ENCODE measurements at regions not wholly inside any gene's neighbourhood (a gene's known extent, or its start where the extent isn't known, plus 50 kb on each side); places are given as distances from the start of the nearest gene placed in this dataset.
A peak's percentile ranks its signal among the peaks of the same experiment; 100 is the strongest.

DNA sequence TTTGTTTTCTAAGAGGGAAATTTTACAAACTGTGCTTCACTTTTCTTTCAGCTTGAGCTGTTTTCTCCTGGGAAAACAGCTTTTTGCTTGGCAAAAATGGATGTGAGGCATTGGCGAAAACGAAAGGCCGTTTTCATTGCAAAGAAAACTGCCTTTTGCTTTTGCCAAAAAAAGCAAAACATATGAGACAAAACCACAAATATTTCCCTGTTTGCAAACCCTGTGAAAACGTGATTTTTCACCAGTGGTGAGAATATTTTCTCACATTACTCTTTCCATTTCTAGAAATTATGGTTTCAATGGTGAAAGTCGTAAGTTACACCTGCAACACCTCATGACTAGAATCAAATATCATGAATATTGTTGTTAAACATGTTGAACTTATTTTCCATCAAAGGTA is 74.0 kb upstream of the ZBTB18 start:
- ATAC-seq = no peak
- no peak for TF ChIP-seq BACH2 (CRISPR knock-in tag; IDR thresholded peaks at IDR 0.05; ENCODE audit: borderline replicate concordance)

- peak; percentile 62 for ATAC-seq
- TF ChIP-seq TOX (CRISPR knock-in tag; IDR thresholded peaks at IDR 0.05; ENCODE audit: borderline replicate concordance) = no peak
- TF ChIP-seq ZNF8 (CRISPR knock-in tag; IDR thresholded peaks at IDR 0.05) = 0 out of 2 replicates have a peak, but pooled peaks have one; percentile 28
- 0 out of 2 replicates have a peak, but pooled peaks have one; percentile 31 for TF ChIP-seq ZNF70 (CRISPR knock-in tag; IDR thresholded peaks at IDR 0.05)
- 0 out of 2 replicates have a peak, but pooled peaks have one; percentile 29 for TF ChIP-seq ZC3H10 (CRISPR knock-in tag; IDR thresholded peaks at IDR 0.05)
- TF ChIP-seq OSR1 (CRISPR knock-in tag; IDR thresholded peaks at IDR 0.05) = peak; percentile 77; the same call in 1 of the 2 replicates
Observed at GRCh38 chr1:243974451-243975292, 76.4 kb upstream of the ZBTB18 start.

DNA sequence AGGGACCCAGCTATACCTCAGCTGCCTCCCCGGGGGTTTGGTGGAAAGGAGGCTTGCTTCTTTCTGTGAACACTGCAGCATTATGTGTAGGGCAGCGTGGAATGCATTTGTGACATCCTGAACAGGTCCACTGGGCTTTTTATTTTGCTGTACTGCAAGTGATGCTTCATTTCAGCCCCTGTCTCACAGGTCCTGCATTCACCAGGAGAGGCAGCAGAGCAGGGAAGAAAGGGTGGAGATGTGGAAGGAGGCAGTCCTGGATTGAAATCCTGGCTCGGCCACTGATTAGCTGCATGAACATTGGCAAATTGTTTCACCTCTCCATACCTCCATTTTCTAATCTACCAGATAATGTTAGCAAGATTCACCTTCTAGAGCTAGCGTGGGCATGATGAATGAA is 77.9 kb upstream of the ZBTB18 start:
- no peak for TF ChIP-seq ZNF565 (CRISPR knock-in tag; conservative IDR thresholded peaks at IDR 0.05; ENCODE audit: low read depth)
- no peak for TF ChIP-seq OSR1 (CRISPR knock-in tag; IDR thresholded peaks at IDR 0.05)
- no peak for TF ChIP-seq ZFP30 (CRISPR knock-in tag; IDR thresholded peaks at IDR 0.05)
- no peak for TF ChIP-seq ZC3H10 (CRISPR knock-in tag; IDR thresholded peaks at IDR 0.05)
- TF ChIP-seq TSHZ2 (CRISPR knock-in tag; IDR thresholded peaks at IDR 0.05) = no peak
- TF ChIP-seq ZNF70 (CRISPR knock-in tag; IDR thresholded peaks at IDR 0.05) = no peak
- no peak for TF ChIP-seq ESRRG (CRISPR knock-in tag; IDR thresholded peaks at IDR 0.05)
- no peak for TF ChIP-seq ARNTL (CRISPR knock-in tag; IDR thresholded peaks at IDR 0.05; ENCODE audit: borderline replicate concordance, low read depth)
- no peak for TF ChIP-seq ZNF8 (CRISPR knock-in tag; IDR thresholded peaks at IDR 0.05)
- peak; percentile 26; the same call in 1 of the 3 replicates for ATAC-seq

DNA sequence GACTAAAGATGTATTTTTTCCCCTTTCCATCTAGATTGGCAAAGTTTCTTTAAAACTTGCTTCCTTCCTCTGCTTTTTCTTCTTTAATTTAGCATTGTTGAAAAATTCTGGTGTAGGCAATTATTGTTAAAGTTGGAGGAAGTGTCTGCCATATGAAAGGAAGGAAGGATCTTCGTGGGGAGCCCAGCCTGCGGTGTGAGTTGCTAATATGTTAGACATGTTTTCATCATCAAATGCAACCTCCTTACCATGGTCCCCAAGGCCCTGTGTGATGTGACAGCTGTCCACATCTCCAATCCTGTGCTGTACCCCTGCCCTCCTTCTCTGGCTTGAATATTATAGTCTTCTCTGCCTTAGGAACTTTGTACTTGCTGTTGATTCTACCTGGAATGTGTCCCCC is 81.0 kb upstream of the ZBTB18 start:
- TF ChIP-seq ISL1 (CRISPR knock-in tag; IDR thresholded peaks at IDR 0.05) = no peak
- no peak for TF ChIP-seq ZFP3 (CRISPR knock-in tag; IDR thresholded peaks at IDR 0.05)
- TF ChIP-seq CSDC2 (CRISPR knock-in tag; IDR thresholded peaks at IDR 0.05) = no peak
- TF ChIP-seq OSR1 (CRISPR knock-in tag; IDR thresholded peaks at IDR 0.05) = no peak
- no peak for TF ChIP-seq ZC3H10 (CRISPR knock-in tag; IDR thresholded peaks at IDR 0.05)
- no peak for TF ChIP-seq TCF4 (CRISPR knock-in tag; IDR thresholded peaks at IDR 0.05; ENCODE audit: borderline replicate concordance)
- TF ChIP-seq ZNF565 (CRISPR knock-in tag; conservative IDR thresholded peaks at IDR 0.05; ENCODE audit: low read depth) = no peak
- no peak for TF ChIP-seq TSHZ2 (CRISPR knock-in tag; IDR thresholded peaks at IDR 0.05)
- TF ChIP-seq ARNTL (CRISPR knock-in tag; IDR thresholded peaks at IDR 0.05; ENCODE audit: borderline replicate concordance, low read depth) = no peak
- no peak for TF ChIP-seq ESRRG (CRISPR knock-in tag; IDR thresholded peaks at IDR 0.05)
- no peak for TF ChIP-seq ZNF70 (CRISPR knock-in tag; IDR thresholded peaks at IDR 0.05)
- no peak for TF ChIP-seq RARB (CRISPR knock-in tag; IDR thresholded peaks at IDR 0.05)
- no peak for TF ChIP-seq CSRNP3 (CRISPR knock-in tag; IDR thresholded peaks at IDR 0.05)
- no peak for TF ChIP-seq POU6F1 (CRISPR knock-in tag; IDR thresholded peaks at IDR 0.05; ENCODE audit: borderline replicate concordance, low read depth)
- TF ChIP-seq, protein P1, sequence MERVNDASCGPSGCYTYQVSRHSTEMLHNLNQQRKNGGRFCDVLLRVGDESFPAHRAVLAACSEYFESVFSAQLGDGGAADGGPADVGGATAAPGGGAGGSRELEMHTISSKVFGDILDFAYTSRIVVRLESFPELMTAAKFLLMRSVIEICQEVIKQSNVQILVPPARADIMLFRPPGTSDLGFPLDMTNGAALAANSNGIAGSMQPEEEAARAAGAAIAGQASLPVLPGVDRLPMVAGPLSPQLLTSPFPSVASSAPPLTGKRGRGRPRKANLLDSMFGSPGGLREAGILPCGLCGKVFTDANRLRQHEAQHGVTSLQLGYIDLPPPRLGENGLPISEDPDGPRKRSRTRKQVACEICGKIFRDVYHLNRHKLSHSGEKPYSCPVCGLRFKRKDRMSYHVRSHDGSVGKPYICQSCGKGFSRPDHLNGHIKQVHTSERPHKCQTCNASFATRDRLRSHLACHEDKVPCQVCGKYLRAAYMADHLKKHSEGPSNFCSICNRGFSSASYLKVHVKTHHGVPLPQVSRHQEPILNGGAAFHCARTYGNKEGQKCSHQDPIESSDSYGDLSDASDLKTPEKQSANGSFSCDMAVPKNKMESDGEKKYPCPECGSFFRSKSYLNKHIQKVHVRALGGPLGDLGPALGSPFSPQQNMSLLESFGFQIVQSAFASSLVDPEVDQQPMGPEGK (CRISPR knock-in tag; IDR thresholded peaks at IDR 0.05; ENCODE audit: borderline replicate concordance) = no peak
- no peak for TF ChIP-seq ZNF8 (CRISPR knock-in tag; IDR thresholded peaks at IDR 0.05)
- TF ChIP-seq ZFP30 (CRISPR knock-in tag; IDR thresholded peaks at IDR 0.05) = no peak
- no peak for TF ChIP-seq GLIS3 (CRISPR knock-in tag; IDR thresholded peaks at IDR 0.05)
- TF ChIP-seq, protein P2, sequence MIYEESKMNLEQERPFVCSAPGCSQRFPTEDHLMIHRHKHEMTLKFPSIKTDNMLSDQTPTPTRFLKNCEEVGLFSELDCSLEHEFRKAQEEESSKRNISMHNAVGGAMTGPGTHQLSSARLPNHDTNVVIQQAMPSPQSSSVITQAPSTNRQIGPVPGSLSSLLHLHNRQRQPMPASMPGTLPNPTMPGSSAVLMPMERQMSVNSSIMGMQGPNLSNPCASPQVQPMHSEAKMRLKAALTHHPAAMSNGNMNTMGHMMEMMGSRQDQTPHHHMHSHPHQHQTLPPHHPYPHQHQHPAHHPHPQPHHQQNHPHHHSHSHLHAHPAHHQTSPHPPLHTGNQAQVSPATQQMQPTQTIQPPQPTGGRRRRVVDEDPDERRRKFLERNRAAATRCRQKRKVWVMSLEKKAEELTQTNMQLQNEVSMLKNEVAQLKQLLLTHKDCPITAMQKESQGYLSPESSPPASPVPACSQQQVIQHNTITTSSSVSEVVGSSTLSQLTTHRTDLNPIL (CRISPR knock-in tag; IDR thresholded peaks at IDR 0.05; ENCODE audit: low read depth) = no peak
- no peak for ATAC-seq

Data from SK-N-SH treated with all-trans-retinoic acid at 6 μM for 48 hours (cell line).